Hepatocyte (in vitro differentiated cells): ENCODE measurements at regions not wholly inside any gene's neighbourhood (a gene's known extent, or its start where the extent isn't known, plus 50 kb on each side); places are given as distances from the start of the nearest gene placed in this dataset.

Experiments
- DNase-seq: peaks from one replicate; pipeline ENCODE4 v3.0.0-alpha.2; 2016; ENCODE audit warnings: low spot score
- H2AFZ ChIP-seq: fragments of 200-600 bp; sonication (generic); 2 replicates; pipeline ENCODE4 v1.6.0; 2016; ENCODE audit warnings: antibody characterized with exemption, mild to moderate bottlenecking
- H3K27ac ChIP-seq: fragments of 200-600 bp; sonication (generic); 2 replicates; pipeline ENCODE4 v1.5.1; 2016; ENCODE audit warnings: mild to moderate bottlenecking
- H3K27me3 ChIP-seq: fragments of 200-600 bp; sonication (generic); 2 replicates; pipeline ENCODE4 v1.6.1; 2016
- H3K36me3 ChIP-seq: fragments of 200-600 bp; sonication (generic); replicated peaks from 2 replicates; pipeline ENCODE4 v1.5.1; 2016; ENCODE audit warnings: low read depth; ENCODE audit not compliant: insufficient read depth
- H3K4me1 ChIP-seq: fragments of 200-600 bp; sonication (generic); 2 replicates; pipeline ENCODE4 v1.5.1; 2016; ENCODE audit warnings: mild to moderate bottlenecking, moderate library complexity; ENCODE audit not compliant: insufficient read depth
- H3K4me2 ChIP-seq: fragments of 200-600 bp; sonication (generic); 2 replicates; pipeline ENCODE4 v1.6.0; 2016
- H3K4me3 ChIP-seq: fragments of 200-600 bp; sonication (generic); 2 replicates; pipeline ENCODE4 v1.5.1; 2016; ENCODE audit warnings: mild to moderate bottlenecking
- H3K79me2 ChIP-seq: fragments of 200-600 bp; sonication (generic); 2 replicates; pipeline ENCODE4 v1.6.0; 2017; ENCODE audit warnings: mild to moderate bottlenecking
- H3K9me2 ChIP-seq: fragments of 200-600 bp; sonication (generic); replicated peaks from 2 replicates; pipeline ENCODE4 v1.6.0; 2017; ENCODE audit warnings: mild to moderate bottlenecking; ENCODE audit not compliant: insufficient read depth
- H3K9me3 ChIP-seq: fragments of 200-600 bp; sonication (generic); 2 replicates; pipeline ENCODE4 v1.5.1; 2016; ENCODE audit warnings: low read depth, mild to moderate bottlenecking
- H4K20me1 ChIP-seq: fragments of 200-600 bp; sonication (generic); 2 replicates; pipeline ENCODE4 v1.6.0; 2016; ENCODE audit warnings: mild to moderate bottlenecking; ENCODE audit not compliant: insufficient read depth, poor library complexity, severe bottlenecking
- CTCF ChIP-seq: fragments of 200-600 bp; sonication (generic); IDR thresholded peaks from 2 replicates; pipeline ENCODE4 v1.5.1; 2016; ENCODE audit warnings: antibody characterized with exemption, mild to moderate bottlenecking; ENCODE audit not compliant: poor library complexity
- EZH2 ChIP-seq: fragments of 200-600 bp; sonication (generic); IDR thresholded peaks from 2 replicates; pipeline ENCODE4 v1.6.1; 2016; ENCODE audit warnings: antibody characterized with exemption, mild to moderate bottlenecking, borderline replicate concordance
- EZH2phosphoT487 ChIP-seq: fragments of 200-600 bp; sonication (generic); IDR thresholded peaks from one replicate; pipeline ENCODE4 v1.6.1; 2018; ENCODE audit warnings: antibody characterized with exemption, mild to moderate bottlenecking, low read depth, moderate library complexity; ENCODE audit not compliant: unreplicated experiment, severe bottlenecking
- WGBS: methylation state at CpG from one replicate; pipeline ENCODE4 v1.1.6; 2016; ENCODE audit warnings: low lambda C conversion rate; ENCODE audit errors: missing lambda C conversion rate; 5-methylcytosine and 5-hydroxymethylcytosine counted together

GRCh38 chr3:3610581-3611298 lies 188.5 kb upstream of the LRRN1 start:
- Histone ChIP-seq H3K27me3 (no peaks in the 10 kb centered on the region), H3K79me2 (no peaks in the 10 kb centered on the region), H3K4me1 (no peaks in the 10 kb centered on the region), H3K4me2 (no peak overlapping the region), H3K9me3 (no peaks in the 10 kb centered on the region), H4K20me1 (no peaks in the 10 kb centered on the region), H2AFZ (no peak overlapping the region), H3K9me2 (no peaks in the 10 kb centered on the region), H3K27ac (no peak overlapping the region), H3K4me3 (no peak overlapping the region), H3K36me3 (no peaks in the 10 kb centered on the region)
- no peak for TF ChIP-seq CTCF
- WGBS: 73% methylated on average over 4 of the region's 4 CpGs
- DNase-seq: no peak

GRCh38 chr3:3606321-3606720 lies 192.9 kb upstream of the LRRN1 start:
- TF ChIP-seq CTCF: no peak
- no peak for TF ChIP-seq EZH2
- no peak for TF ChIP-seq EZH2phosphoT487
- H3K9me3 ChIP-seq: no peaks in the 10 kb centered on the region
- no peaks in the 10 kb centered on the region for H3K36me3 ChIP-seq
- no peaks in the 10 kb centered on the region for H3K79me2 ChIP-seq
- WGBS: 89% methylated on average over 4 of the region's 4 CpGs
- no peak overlapping the region for H3K27ac ChIP-seq
- no peak overlapping the region for H2AFZ ChIP-seq
- H3K4me3 ChIP-seq: no peak overlapping the region
- no peaks in the 10 kb centered on the region for H3K9me2 ChIP-seq
- H4K20me1 ChIP-seq: no peaks in the 10 kb centered on the region
- no peaks in the 10 kb centered on the region for H3K27me3 ChIP-seq
- H3K4me1 ChIP-seq: no peaks in the 10 kb centered on the region
- DNase-seq: no peak
- H3K4me2 ChIP-seq: no peak overlapping the region

GRCh38 chr3:3605226-3605625 lies 194.0 kb upstream of the LRRN1 start:
- no peak overlapping the region for H2AFZ ChIP-seq
- H3K4me1 ChIP-seq: no peaks in the 10 kb centered on the region
- no peak overlapping the region for H3K4me2 ChIP-seq
- no peaks in the 10 kb centered on the region for H3K79me2 ChIP-seq
- no peaks in the 10 kb centered on the region for H3K9me3 ChIP-seq
- 91% methylated on average over 3 of the region's 3 CpGs for WGBS
- H3K4me3 ChIP-seq: no peak overlapping the region
- H3K27ac ChIP-seq: no peak overlapping the region
- no peaks in the 10 kb centered on the region for H3K27me3 ChIP-seq
- TF ChIP-seq CTCF (no peak), EZH2phosphoT487 (no peak), EZH2 (no peak)
- no peaks in the 10 kb centered on the region for H3K36me3 ChIP-seq
- DNase-seq: no peak
- no peaks in the 10 kb centered on the region for H4K20me1 ChIP-seq
- no peaks in the 10 kb centered on the region for H3K9me2 ChIP-seq

GRCh38 chr3:3603351-3603750 lies 195.9 kb upstream of the LRRN1 start:
- no peaks in the 10 kb centered on the region for H4K20me1 ChIP-seq
- DNase-seq: no peak
- no peak overlapping the region for H2AFZ ChIP-seq
- H3K79me2 ChIP-seq: no peaks in the 10 kb centered on the region
- H3K9me3 ChIP-seq: no peaks in the 10 kb centered on the region
- no peak overlapping the region for H3K4me2 ChIP-seq
- TF ChIP-seq CTCF (no peak), EZH2 (no peak), EZH2phosphoT487 (no peak)
- H3K4me3 ChIP-seq: no peak overlapping the region
- 97% methylated on average over 4 of the region's 4 CpGs for WGBS
- no peaks in the 10 kb centered on the region for H3K9me2 ChIP-seq
- no peaks in the 10 kb centered on the region for H3K4me1 ChIP-seq
- no peak overlapping the region for H3K27ac ChIP-seq
- H3K27me3 ChIP-seq: no peaks in the 10 kb centered on the region
- no peaks in the 10 kb centered on the region for H3K36me3 ChIP-seq
